Vagina (tissue), 2 donors: ENCODE measurements at regions not wholly inside any gene's neighbourhood (a gene's known extent, or its start where the extent isn't known, plus 50 kb on each side); places are given as distances from the start of the nearest gene placed in this dataset.

Experiments used
- DNase-seq, 2 donors: peaks; one replicate each; pipeline ENCODE4 v3.0.0-alpha.2; 2017; ENCODE audit errors: extremely low spot score in 2 of 2
- H3K27ac ChIP-seq: fragments of 200-600 bp; sonication (generic); one replicate; pipeline ENCODE4 v1.5.1; 2019
- H3K27me3 ChIP-seq: fragments of 200-600 bp; sonication (generic); one replicate; pipeline ENCODE4 v1.5.1; 2019
- H3K36me3 ChIP-seq, 2 donors: fragments of 200-600 bp; sonication (generic); one replicate each; pipeline ENCODE4 v1.5.1; 2017 to 2019
- H3K4me1 ChIP-seq: fragments of 200-600 bp; sonication (generic); one replicate; pipeline ENCODE4 v1.5.1; 2019
- H3K4me3 ChIP-seq, 2 donors: fragments of 200-600 bp; sonication (generic); 1 replicate in 1 of 2; 2 replicates in 1 of 2; pipeline ENCODE4 v1.5.1; 2016 to 2019
- H3K9me3 ChIP-seq: fragments of 200-600 bp; sonication (generic); one replicate; pipeline ENCODE4 v1.5.1; 2019
- POLR2A ChIP-seq, 2 donors: fragments of 450-650 bp; IDR thresholded peaks; one replicate each; pipeline ENCODE4 v1.6.1; 2017; ENCODE audit warnings: antibody characterized with exemption in 2 of 2, mild to moderate bottlenecking in 2 of 2, moderate library complexity in 2 of 2
- POLR2AphosphoS5 ChIP-seq, 2 donors: sonication (generic); formaldehyde crosslinking; IDR thresholded peaks; one replicate each; pipeline ENCODE4 v1.9.0; 2017; ENCODE audit warnings: antibody characterized with exemption in 2 of 2, mild to moderate bottlenecking in 2 of 2, low read depth in 1 of 2; ENCODE audit not compliant: insufficient read depth in 1 of 2
- intact Hi-C: fragments of 100-400 bp; cut with DNase I; formaldehyde crosslinking; loops from one replicate; pipeline ENCODE4 v1.15.1; 2023
- TF ChIP-seq, protein P1 (sequence below), 3 experiments: fragments of 450-650 bp in 2 of 3; fragments of 200-600 bp in 1 of 3; sonication (generic) in 1 of 3; IDR thresholded peaks; one replicate each; pipeline ENCODE4 v1.5.1; 2017 to 2019; ENCODE audit warnings: antibody characterized with exemption in 3 of 3, mild to moderate bottlenecking in 2 of 3, moderate library complexity in 2 of 3

DNA sequence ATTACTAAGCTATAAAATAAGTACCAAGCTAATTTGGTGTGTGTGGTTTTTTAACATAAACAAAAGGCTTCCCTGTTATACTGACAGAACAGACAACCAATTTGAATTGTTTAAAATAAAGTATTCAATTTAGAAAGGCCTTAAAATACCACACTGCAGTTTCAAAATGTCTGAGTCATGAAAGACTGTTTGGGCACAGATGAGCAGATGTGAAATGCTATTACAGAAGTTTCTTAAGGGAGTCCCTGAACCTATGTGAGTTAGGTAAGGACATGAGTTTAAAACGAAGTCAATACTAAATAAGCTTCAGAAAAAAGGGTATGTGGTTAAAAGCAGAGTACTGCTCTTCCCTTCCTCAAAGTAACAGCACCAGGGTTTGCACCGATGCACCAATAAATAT, 69.7 kb upstream of the SETMAR start:
- H3K36me3 ChIP-seq = no peaks in the 10 kb centered on the region
- intact Hi-C loops = no loop called here
- no peak overlapping the region for H3K27ac ChIP-seq
- TF ChIP-seq POLR2AphosphoS5 (IDR thresholded peaks at IDR 0.05; ENCODE audit: insufficient read depth in 1 of 2, low read depth in 1 of 2) = no peak
- TF ChIP-seq POLR2A (IDR thresholded peaks at IDR 0.05) = no peak
- TF ChIP-seq, protein P1, sequence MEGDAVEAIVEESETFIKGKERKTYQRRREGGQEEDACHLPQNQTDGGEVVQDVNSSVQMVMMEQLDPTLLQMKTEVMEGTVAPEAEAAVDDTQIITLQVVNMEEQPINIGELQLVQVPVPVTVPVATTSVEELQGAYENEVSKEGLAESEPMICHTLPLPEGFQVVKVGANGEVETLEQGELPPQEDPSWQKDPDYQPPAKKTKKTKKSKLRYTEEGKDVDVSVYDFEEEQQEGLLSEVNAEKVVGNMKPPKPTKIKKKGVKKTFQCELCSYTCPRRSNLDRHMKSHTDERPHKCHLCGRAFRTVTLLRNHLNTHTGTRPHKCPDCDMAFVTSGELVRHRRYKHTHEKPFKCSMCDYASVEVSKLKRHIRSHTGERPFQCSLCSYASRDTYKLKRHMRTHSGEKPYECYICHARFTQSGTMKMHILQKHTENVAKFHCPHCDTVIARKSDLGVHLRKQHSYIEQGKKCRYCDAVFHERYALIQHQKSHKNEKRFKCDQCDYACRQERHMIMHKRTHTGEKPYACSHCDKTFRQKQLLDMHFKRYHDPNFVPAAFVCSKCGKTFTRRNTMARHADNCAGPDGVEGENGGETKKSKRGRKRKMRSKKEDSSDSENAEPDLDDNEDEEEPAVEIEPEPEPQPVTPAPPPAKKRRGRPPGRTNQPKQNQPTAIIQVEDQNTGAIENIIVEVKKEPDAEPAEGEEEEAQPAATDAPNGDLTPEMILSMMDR (IDR thresholded peaks at IDR 0.05) = no peak
- no peaks in the 10 kb centered on the region for H3K4me1 ChIP-seq
- no peak overlapping the region for H3K4me3 ChIP-seq
- no peaks in the 10 kb centered on the region for H3K9me3 ChIP-seq
- H3K27me3 ChIP-seq = no peaks in the 10 kb centered on the region
- DNase-seq = no peak

DNA sequence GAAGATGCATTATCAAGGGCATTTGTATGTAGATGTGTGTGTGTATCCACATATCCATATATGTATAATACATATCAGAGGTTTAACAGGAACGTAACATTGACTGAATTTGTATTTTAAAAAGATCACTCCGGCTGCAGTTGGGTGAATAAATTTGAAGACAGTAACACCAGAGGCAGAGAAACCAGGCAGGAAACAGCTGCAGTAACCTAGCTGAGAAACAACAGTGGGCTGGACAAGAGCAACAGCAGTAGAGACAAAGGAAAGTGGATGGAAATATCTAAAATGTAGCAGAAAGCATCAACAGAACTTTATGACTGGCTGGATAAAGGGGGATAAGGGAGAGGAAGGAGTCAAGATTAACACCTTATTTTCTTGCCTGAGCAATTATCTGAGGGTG, 68.3 kb upstream of the SETMAR start:
- no peaks in the 10 kb centered on the region for H3K36me3 ChIP-seq
- intact Hi-C loops = no loop called here
- H3K9me3 ChIP-seq = no peaks in the 10 kb centered on the region
- no peak overlapping the region for H3K4me3 ChIP-seq
- DNase-seq = no peak
- TF ChIP-seq POLR2AphosphoS5 (IDR thresholded peaks at IDR 0.05; ENCODE audit: insufficient read depth in 1 of 2, low read depth in 1 of 2) (no peak), POLR2A (IDR thresholded peaks at IDR 0.05) (no peak)
- TF ChIP-seq, protein P1 (IDR thresholded peaks at IDR 0.05) = no peak
- H3K27ac ChIP-seq = no peak overlapping the region
- H3K4me1 ChIP-seq = no peaks in the 10 kb centered on the region
- H3K27me3 ChIP-seq = no peaks in the 10 kb centered on the region

DNA sequence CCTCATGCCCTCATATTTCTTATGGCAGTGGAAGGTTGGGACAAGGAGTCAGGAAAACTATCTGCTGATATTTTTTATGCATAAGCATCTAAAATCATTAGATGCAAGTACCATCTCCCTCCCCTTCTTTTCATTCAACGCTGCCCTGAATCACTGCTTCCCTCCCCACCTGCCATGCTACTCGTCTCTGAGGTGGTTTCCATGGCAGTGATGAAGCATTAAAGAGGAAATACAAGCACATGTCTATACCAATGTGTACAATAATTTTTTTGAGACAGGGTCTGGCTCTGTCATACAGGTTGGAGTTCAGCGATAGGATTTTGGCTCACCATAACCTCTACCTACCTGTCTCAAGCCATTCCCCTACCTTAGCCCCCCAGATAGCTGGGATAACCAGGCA, 67.5 kb upstream of the SETMAR start:
- Histone ChIP-seq H3K27ac (no peak overlapping the region), H3K9me3 (no peaks in the 10 kb centered on the region), H3K4me1 (no peaks in the 10 kb centered on the region), H3K27me3 (no peaks in the 10 kb centered on the region), H3K36me3 (no peaks in the 10 kb centered on the region), H3K4me3 (no peak overlapping the region)
- DNase-seq = no peak
- intact Hi-C loops = no loop called here
- TF ChIP-seq, protein P1 (IDR thresholded peaks at IDR 0.05) = no peak
- no peak for TF ChIP-seq POLR2A (IDR thresholded peaks at IDR 0.05)
- TF ChIP-seq POLR2AphosphoS5 (IDR thresholded peaks at IDR 0.05; ENCODE audit: insufficient read depth in 1 of 2, low read depth in 1 of 2) = no peak

DNA sequence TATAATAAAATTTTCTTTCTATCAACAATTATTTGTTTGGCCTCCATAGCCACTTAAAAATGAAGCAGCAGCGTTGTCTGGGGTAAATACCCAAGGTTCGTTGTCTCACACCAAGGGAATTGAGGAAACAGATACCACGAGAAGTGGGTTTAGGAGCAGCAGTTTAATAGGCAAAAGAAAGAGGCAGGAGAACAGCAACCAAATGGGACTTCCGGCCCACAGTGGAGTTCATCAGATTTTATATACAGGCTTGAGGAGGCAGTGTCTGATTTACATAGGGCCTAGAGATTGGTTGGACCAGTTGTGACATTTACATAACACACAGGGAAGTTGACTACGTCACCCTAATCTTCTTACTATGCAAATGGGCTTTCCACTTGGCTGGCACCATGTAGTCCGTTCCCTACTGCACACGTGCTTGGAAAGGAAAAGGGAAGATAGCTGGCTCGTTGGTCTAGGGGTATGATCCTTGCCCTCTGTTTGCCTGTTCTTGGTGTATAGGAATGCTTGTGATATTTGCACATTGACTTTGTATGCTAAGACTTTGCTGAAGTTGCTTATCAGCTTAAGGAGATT, 61.5 kb upstream of the SETMAR start:
- no peak for DNase-seq
- Histone ChIP-seq H3K4me1 (no peaks in the 10 kb centered on the region), H3K9me3 (no peaks in the 10 kb centered on the region), H3K36me3 (no peaks in the 10 kb centered on the region), H3K4me3 (no peak overlapping the region), H3K27ac (no peak overlapping the region), H3K27me3 (no peaks in the 10 kb centered on the region)
- TF ChIP-seq, protein P1 (IDR thresholded peaks at IDR 0.05) = no peak
- TF ChIP-seq POLR2AphosphoS5 (IDR thresholded peaks at IDR 0.05; ENCODE audit: insufficient read depth in 1 of 2, low read depth in 1 of 2) (no peak), POLR2A (IDR thresholded peaks at IDR 0.05) (no peak)
- intact Hi-C loops = no loop called here

DNA sequence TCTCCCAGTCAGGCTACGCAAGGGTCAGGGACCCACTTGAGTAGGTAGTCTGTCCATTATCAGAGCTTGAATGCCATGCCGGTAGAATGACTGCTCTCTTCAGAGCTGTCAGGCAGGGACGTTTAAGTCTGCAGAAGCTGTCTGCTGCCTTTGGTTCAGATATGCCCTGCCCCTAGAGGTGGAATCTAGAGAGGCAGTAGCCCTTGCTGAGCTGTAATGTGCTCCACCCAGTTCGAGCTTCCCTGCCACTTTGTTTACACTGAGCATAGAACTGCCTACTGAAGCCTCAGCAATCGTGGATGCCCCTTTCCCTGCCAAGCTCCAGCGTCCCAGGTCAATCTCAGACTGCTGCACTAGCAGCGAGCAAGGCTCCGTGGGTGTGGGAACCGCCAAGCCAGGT, 57.5 kb upstream of the SETMAR start:
- Histone ChIP-seq H3K27ac (no peak overlapping the region), H3K4me1 (no peaks in the 10 kb centered on the region), H3K36me3 (no peaks in the 10 kb centered on the region), H3K27me3 (no peaks in the 10 kb centered on the region), H3K9me3 (no peaks in the 10 kb centered on the region), H3K4me3 (no peak overlapping the region)
- TF ChIP-seq POLR2AphosphoS5 (IDR thresholded peaks at IDR 0.05; ENCODE audit: insufficient read depth in 1 of 2, low read depth in 1 of 2) = no peak
- TF ChIP-seq, protein P1 (IDR thresholded peaks at IDR 0.05) = no peak
- TF ChIP-seq POLR2A (IDR thresholded peaks at IDR 0.05) = no peak
- intact Hi-C loops = no loop called here
- no peak for DNase-seq
